Activated CD4-positive, alpha-beta T cell treated with anti-CD3 and anti-CD28 coated beads, Interleukin-2, amount 10 ng/mL, durations not matched to agents 7 days and 5 days (primary cell): ENCODE measurements at regions not wholly inside any gene's neighbourhood (a gene's known extent, or its start where the extent isn't known, plus 50 kb on each side); places are given as distances from the start of the nearest gene placed in this dataset.
"Not testable (repeated sequence)": the region's sequence is repeated elsewhere in the genome, so short reads cannot be mapped to it uniquely, and the experiment has no call there.

Experiments
- CTCF ChIA-PET: fragments of 350-600 bp; sonication (Branson Sonifier 250); formaldehyde crosslinking; loops from one replicate; lab custom pipeline; 2021; ENCODE audit warnings: antibody characterized with exemption; lab: Charles Lee
- POLR2A ChIA-PET: fragments of 350-600 bp; sonication (Branson Sonifier 250); formaldehyde crosslinking; loops from one replicate; lab custom pipeline; 2021; ENCODE audit warnings: antibody characterized with exemption; lab: Charles Lee
- DNase-seq: peaks from one replicate; pipeline ENCODE4 v3.0.0-alpha.2; 2020
- H3K27ac Mint-ChIP-seq: one replicate; pipeline ENCODE4 v1.8.0; 2021; ENCODE audit warnings: mild to moderate bottlenecking, moderate library complexity, mixed read lengths
- H3K27me3 Mint-ChIP-seq: one replicate; pipeline ENCODE4 v1.8.0; 2021; ENCODE audit warnings: mixed read lengths
- H3K36me3 Mint-ChIP-seq: one replicate; pipeline ENCODE4 v1.8.0; 2021; ENCODE audit warnings: low read depth, mixed read lengths
- H3K4me1 Mint-ChIP-seq: one replicate; pipeline ENCODE4 v1.8.0; 2021; ENCODE audit warnings: mixed read lengths
- H3K4me3 Mint-ChIP-seq: one replicate; pipeline ENCODE4 v1.8.0; 2021; ENCODE audit warnings: mild to moderate bottlenecking, moderate library complexity, mixed read lengths
- H3K9me3 Mint-ChIP-seq: one replicate; pipeline ENCODE4 v1.8.0; 2021; ENCODE audit warnings: mixed read lengths

DNA sequence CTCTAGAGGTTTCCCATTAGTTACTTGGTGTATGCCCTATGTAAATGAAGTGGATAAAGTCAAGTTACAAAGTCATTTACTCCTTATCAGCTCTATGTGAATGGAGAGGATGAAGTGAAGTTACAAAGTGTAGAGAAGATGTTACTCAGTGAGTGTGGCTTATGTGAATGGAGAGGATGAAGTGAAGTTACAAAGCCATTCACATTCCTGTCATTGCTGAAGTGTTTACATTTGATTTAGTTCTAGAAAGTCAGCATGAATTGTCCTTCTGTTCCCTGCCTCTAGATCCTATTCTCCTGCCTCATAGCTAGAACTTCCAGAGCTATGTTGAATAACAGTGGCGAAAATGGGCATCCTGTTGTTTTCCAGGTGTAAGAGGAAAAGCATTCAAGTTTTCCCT, 880.1 kb downstream of the DNAJB9 start:
- POLR2A ChIA-PET, result no interaction called here

DNA sequence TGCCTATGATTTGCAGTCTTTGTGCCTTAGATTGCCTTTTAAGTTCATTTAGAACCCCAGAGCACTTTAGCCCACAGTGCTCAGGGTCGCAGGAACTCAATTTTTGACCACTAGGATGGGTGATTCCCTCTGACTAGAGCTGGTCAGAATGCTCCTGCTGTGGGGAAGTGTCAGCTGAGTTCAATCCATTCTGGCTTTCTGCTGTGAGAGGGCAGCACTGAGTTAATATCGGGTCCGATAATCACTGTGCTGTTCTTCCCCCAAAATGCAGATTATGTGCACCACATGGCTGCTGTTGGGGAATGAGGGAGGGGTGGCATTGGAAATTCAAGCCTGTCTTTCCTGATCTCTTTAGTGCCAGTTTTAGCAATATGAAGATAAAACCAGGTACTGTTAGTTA, 886.4 kb downstream of the DNAJB9 start:
- no peaks in the 10 kb centered on the region for H3K36me3 Mint-ChIP-seq
- no peaks in the 10 kb centered on the region for H3K4me1 Mint-ChIP-seq
- H3K9me3 Mint-ChIP-seq, result peaks cover under 1% of the 10 kb centered on the region
- POLR2A ChIA-PET, result no interaction called here
- no peak overlapping the region for H3K4me3 Mint-ChIP-seq
- no peak for DNase-seq
- CTCF ChIA-PET, result no interaction called here
- H3K27me3 Mint-ChIP-seq, result no peaks in the 10 kb centered on the region
- no peak overlapping the region for H3K27ac Mint-ChIP-seq

More for the DNA sequence above, 880.1 kb downstream of the DNAJB9 start:
- Mint-ChIP-seq H3K36me3 (no peaks in the 10 kb centered on the region), H3K27me3 (no peaks in the 10 kb centered on the region), H3K4me1 (no peaks in the 10 kb centered on the region), H3K27ac (no peak overlapping the region), H3K4me3 (no peak overlapping the region), H3K9me3 (peaks cover 3% of the 10 kb centered on the region)
- CTCF ChIA-PET, result no interaction called here
- DNase-seq, result no peak

DNA sequence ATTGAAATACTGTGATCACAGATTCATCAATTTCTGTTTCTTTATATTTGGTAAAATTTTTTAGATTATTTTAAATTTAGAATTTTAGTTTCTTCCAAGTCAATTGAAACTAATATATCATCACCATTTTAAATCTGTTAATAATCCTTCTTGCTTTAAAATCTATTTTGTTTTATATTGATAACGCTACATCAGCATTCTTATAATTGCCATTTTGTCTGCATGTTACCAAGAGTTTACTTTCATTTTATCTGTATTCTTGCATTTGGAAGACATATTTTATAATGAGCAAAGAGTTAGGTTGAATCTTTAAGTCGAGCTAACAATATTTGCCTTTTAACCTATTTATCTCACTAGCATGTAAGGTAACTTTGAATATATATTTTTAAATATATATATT, 890.6 kb downstream of the DNAJB9 start:
- Mint-ChIP-seq H3K27me3 (no peaks in the 10 kb centered on the region), H3K4me1 (no peaks in the 10 kb centered on the region), H3K36me3 (no peaks in the 10 kb centered on the region), H3K4me3 (no peak overlapping the region), H3K9me3 (no peaks in the 10 kb centered on the region), H3K27ac (no peak overlapping the region)
- no peak for DNase-seq
- ChIA-PET CTCF (no interaction called here), POLR2A (no interaction called here)

DNA sequence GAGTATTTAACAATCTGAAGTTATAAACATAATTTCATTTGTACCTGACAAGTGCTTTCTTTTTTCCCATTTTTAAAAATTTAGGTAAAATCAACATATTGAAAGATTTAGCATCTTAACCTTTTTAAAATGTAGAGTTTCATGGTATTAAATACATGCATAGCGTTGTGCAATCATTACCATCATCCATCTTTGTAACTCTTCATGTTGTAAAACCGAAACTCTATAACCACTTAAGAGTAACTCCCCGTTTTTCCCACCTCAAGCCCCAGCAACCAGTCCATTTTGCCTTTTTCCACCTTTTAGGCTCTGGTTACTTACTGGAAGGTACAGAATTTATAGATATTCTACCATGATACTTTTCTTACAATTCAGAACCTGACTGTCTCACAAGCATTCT, 892.5 kb downstream of the DNAJB9 start:
- Mint-ChIP-seq H3K36me3 (no peaks in the 10 kb centered on the region), H3K27me3 (no peaks in the 10 kb centered on the region), H3K4me3 (no peak overlapping the region), H3K9me3 (no peaks in the 10 kb centered on the region), H3K27ac (no peak overlapping the region), H3K4me1 (no peaks in the 10 kb centered on the region)
- POLR2A ChIA-PET, result no interaction called here
- CTCF ChIA-PET, result no interaction called here
- DNase-seq, result no peak

DNA sequence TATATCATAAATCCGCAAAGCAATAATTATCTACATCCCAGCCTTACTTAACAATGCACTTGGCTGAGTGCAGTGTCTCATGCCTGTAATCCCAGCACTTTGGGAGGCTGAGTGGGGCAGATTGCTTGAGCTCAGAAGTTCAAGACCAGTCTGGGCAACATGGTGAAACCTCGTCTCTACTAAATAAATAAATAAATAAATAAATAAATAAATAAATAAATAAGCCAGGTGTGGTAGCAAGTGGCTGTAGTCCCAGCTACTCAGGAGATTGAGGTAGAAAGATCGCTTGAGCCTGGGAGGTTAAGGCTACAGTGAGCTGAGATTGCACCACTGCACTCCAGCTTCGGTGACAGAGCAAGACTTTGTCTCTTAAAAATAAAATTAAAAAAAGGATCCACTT, 898.1 kb downstream of the DNAJB9 start:
- H3K4me3 Mint-ChIP-seq, DNase-seq, H3K27me3 Mint-ChIP-seq, H3K27ac Mint-ChIP-seq, H3K4me1 Mint-ChIP-seq, H3K36me3 Mint-ChIP-seq, POLR2A ChIA-PET, H3K9me3 Mint-ChIP-seq, CTCF ChIA-PET: not testable (repeated sequence)

DNA sequence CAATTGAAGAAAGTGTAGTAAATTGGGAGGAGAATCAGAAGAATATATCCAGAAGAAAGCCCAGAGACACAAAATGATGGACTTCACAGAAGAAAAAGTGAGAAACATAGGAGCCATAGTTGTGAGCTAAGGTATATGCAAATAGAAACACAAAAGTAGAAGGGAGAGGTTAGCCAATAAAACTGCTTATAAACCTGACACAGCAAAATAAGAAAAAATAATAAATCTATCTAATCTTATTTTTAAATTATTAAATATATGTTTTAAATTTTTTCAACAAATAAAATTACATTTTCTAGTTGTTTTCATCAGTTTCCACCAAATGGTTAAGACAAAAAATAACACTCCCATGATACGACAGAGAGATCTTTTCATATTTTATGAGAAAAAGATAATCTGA, 903.5 kb downstream of the DNAJB9 start:
- no peaks in the 10 kb centered on the region for H3K27me3 Mint-ChIP-seq
- DNase-seq, result no peak
- H3K4me3 Mint-ChIP-seq, result no peak overlapping the region
- H3K36me3 Mint-ChIP-seq, result no peaks in the 10 kb centered on the region
- no peak overlapping the region for H3K27ac Mint-ChIP-seq
- POLR2A ChIA-PET, result no interaction called here
- CTCF ChIA-PET, result no interaction called here
- H3K4me1 Mint-ChIP-seq, result no peaks in the 10 kb centered on the region
- H3K9me3 Mint-ChIP-seq, result no peaks in the 10 kb centered on the region

DNA sequence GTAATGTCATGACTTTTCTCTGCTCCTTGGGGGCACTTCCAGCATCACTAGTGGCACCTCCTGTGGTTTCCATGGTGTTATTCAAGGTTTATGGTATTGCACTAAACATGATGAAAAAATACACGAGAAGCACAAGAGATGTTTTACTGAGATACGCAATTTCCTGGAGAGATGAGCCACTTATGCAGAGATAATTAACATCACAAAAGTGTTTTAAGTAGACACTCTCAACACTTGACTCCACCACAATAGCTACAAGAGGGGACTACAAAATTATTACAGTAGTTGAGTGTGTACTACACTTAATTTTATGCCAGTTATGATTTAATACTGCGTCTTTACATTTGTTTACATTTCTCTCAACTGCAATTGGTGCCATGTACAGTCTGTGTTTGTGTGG, 906.7 kb downstream of the DNAJB9 start:
- CTCF ChIA-PET, result no interaction called here

DNA sequence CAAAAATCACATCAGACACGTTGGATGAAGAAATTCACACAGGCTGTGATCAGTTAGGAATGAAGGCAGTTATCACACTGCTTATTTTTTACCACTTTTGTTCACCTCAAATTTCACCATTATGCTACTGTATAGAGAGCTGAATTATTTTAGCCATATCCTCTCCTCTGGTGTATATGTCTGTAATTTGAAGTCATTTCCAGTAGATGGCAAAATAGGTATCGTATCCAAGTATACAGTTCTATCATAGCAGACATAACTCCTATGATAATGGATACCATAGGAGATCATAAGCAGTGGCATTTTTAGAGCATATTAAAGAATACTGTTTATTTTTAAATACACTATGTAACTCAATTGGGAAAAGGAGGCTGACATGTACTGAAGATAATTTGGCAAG, 909.7 kb downstream of the DNAJB9 start:
- Mint-ChIP-seq H3K36me3 (no peaks in the 10 kb centered on the region), H3K4me3 (no peak overlapping the region), H3K27ac (no peak overlapping the region), H3K27me3 (no peaks in the 10 kb centered on the region), H3K4me1 (no peaks in the 10 kb centered on the region), H3K9me3 (no peaks in the 10 kb centered on the region)
- ChIA-PET POLR2A (no interaction called here), CTCF (interaction anchor here (1.1 kb wide), 1 partner anchor 27 kb away, joined by 3 read pairs; no protein-coding TSS in a partner anchor)
- no peak for DNase-seq

More for the DNA sequence above, 906.7 kb downstream of the DNAJB9 start:
- Mint-ChIP-seq H3K4me3 (no peak overlapping the region), H3K27ac (no peak overlapping the region), H3K9me3 (no peaks in the 10 kb centered on the region), H3K27me3 (no peaks in the 10 kb centered on the region), H3K4me1 (no peaks in the 10 kb centered on the region), H3K36me3 (no peaks in the 10 kb centered on the region)
- DNase-seq, result no peak
- POLR2A ChIA-PET, result no interaction called here

DNA sequence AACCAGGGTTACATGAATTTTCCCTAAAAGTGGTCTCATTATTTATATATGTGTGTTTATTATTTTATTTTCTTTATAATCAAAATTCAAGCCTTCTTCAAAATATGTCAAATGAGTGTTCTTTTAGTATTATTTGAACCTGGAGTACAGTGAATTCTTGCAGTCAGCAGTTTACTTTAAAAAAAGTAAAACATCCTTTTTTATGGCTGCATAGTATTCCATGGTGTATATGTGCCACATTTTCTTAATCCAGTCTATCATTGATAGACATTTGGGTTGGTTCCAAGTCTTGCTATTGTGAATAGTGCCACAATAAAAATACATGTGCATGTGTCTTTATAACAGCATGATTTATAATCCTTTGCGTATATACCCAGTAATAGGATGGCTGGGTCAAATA, 920.9 kb downstream of the DNAJB9 start:
- CTCF ChIA-PET, DNase-seq, H3K4me1 Mint-ChIP-seq, H3K4me3 Mint-ChIP-seq, H3K36me3 Mint-ChIP-seq, H3K27ac Mint-ChIP-seq, H3K27me3 Mint-ChIP-seq, H3K9me3 Mint-ChIP-seq, POLR2A ChIA-PET: not testable (repeated sequence)

DNA sequence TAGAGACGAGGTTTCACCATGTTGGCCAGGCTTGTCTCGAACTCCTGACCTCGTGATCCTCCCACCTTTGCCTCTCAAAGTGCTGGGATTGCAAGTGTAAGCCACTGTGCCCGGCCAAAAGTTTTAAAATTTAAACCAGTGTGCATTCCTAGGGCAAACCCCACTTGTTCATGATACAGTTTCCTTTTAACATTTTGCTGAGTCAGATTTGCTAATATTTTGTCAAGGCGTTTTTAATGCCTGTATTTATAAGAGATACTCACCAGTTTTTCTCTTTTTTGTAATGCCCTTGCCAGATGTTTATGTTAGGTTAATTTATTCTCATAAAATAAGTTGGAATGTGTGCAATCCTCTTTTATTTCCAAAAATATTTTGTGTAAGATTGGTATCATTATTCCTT, 927.4 kb downstream of the DNAJB9 start:
- Mint-ChIP-seq H3K36me3 (no peaks in the 10 kb centered on the region), H3K4me3 (no peak overlapping the region), H3K4me1 (no peaks in the 10 kb centered on the region), H3K27ac (no peak overlapping the region), H3K27me3 (no peaks in the 10 kb centered on the region), H3K9me3 (peaks cover 4% of the 10 kb centered on the region)
- ChIA-PET CTCF (no interaction called here), POLR2A (no interaction called here)
- no peak for DNase-seq

DNA sequence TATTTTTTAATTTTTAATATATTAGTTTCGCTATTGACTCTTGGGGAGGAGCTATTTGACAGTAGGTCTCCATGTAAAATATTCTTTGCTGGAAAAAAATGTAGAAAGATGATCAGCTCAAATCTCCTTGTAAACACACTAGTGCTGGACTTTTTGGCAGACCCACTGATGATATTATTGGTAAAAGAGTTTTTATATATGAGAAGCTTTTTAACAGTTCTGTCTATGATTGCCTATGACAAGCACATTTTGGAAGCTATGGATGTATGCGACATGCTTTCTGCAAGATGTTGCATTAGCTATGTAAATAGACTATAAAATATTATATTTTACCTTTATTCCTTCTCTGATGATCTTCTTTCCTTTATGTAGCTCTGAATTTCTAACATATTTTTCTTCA, 928.5 kb downstream of the DNAJB9 start:
- no peak for DNase-seq
- Mint-ChIP-seq H3K27ac (no peak overlapping the region), H3K9me3 (peaks cover 4% of the 10 kb centered on the region), H3K4me1 (no peaks in the 10 kb centered on the region), H3K27me3 (no peaks in the 10 kb centered on the region), H3K4me3 (no peak overlapping the region), H3K36me3 (no peaks in the 10 kb centered on the region)
- ChIA-PET POLR2A (no interaction called here), CTCF (no interaction called here)

DNA sequence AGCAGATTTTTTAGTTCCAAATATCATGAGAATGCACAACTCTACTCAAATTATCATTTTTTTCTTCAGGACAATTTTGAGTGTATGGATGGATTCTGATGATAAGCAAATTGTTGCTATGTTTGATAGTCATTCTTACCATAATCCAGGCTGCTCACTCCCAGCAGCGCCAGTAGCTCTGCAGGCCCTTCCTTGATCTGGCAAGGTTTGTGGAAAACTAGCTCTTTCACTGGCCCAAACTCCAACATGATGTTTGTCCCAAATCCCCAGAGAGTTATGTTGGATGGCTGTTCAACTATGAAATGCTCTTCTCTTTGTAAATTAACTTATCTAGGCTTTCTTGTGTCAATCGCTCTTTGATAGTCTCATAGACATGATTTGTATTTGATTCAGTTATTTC, 933.7 kb downstream of the DNAJB9 start:
- Mint-ChIP-seq H3K4me1 (no peaks in the 10 kb centered on the region), H3K9me3 (no peaks in the 10 kb centered on the region), H3K4me3 (no peak overlapping the region), H3K36me3 (no peaks in the 10 kb centered on the region), H3K27me3 (no peaks in the 10 kb centered on the region), H3K27ac (no peak overlapping the region)
- DNase-seq, result no peak
- CTCF ChIA-PET, result no interaction called here
- POLR2A ChIA-PET, result no interaction called here

DNA sequence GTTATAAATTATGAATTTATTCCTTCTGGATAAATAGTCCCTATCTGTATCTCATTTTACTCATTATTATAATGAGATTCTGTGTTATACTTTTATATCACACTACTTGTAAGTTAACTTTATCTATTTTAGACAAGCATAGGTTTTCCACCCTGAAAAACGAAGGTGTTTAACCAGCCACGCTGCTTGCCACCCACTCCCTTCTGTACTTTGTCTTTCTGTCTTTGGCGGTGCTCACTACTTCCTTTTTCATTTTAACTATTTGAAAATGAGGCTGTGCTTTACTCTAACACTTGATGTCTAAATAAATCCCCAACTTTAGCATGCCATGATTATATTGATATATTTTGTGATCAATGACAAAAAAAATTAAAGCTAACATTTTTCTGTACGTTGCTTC, 952.9 kb downstream of the DNAJB9 start:
- H3K27ac Mint-ChIP-seq, result no peak overlapping the region
- POLR2A ChIA-PET, result no interaction called here
- no peaks in the 10 kb centered on the region for H3K4me1 Mint-ChIP-seq

DNA sequence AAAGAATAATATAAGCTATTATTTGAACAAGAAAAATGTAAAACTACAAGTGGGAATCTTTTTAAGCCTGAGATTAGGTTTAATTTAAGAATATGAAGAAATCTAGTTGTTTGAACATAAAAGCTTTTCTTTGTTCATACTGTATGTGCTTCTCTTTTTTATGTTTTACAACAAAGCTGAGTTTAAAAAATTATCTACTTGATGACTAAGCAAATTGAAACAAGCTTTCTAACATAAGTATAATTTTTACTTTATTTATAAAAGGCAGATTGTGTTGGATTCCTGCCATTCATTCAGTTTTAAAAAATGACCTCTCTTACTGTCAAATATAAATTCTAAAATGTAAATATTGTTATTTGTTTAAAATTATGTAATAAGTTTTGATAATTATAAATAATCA, 958.2 kb downstream of the DNAJB9 start:
- Mint-ChIP-seq H3K4me3 (no peak overlapping the region), H3K9me3 (no peaks in the 10 kb centered on the region), H3K4me1 (no peaks in the 10 kb centered on the region), H3K27me3 (no peaks in the 10 kb centered on the region), H3K27ac (no peak overlapping the region), H3K36me3 (no peaks in the 10 kb centered on the region)
- CTCF ChIA-PET, result no interaction called here
- POLR2A ChIA-PET, result no interaction called here
- DNase-seq, result no peak

More for the DNA sequence above, 952.9 kb downstream of the DNAJB9 start:
- DNase-seq, result no peak
- Mint-ChIP-seq H3K9me3 (no peaks in the 10 kb centered on the region), H3K27me3 (no peaks in the 10 kb centered on the region), H3K36me3 (no peaks in the 10 kb centered on the region), H3K4me3 (no peak overlapping the region)
- CTCF ChIA-PET, result no interaction called here
